B cell (primary cell): ENCODE measurements at regions not wholly inside any gene's neighbourhood (a gene's known extent, or its start where the extent isn't known, plus 50 kb on each side); places are given as distances from the start of the nearest gene placed in this dataset.

ENCODE experiments used
- ATAC-seq: fragments of 200-7000 bp; cut with Tn5 transposase; one replicate; pipeline ENCODE4 v1.10.0; 2021; ENCODE audit warnings: low read depth, mild to moderate bottlenecking, moderate number of reproducible peaks, moderate library complexity
- CTCF ChIA-PET: fragments of 350-600 bp; sonication (Branson Sonifier 250); formaldehyde crosslinking; loops from one replicate; lab custom pipeline; 2021; ENCODE audit warnings: antibody characterized with exemption, inconsistent platforms; lab: Charles Lee
- POLR2A ChIA-PET: fragments of 350-600 bp; sonication (Branson Sonifier 250); formaldehyde crosslinking; loops from one replicate; lab custom pipeline; 2021; ENCODE audit warnings: antibody characterized with exemption; lab: Charles Lee
- DNase-seq: peaks from one replicate; pipeline ENCODE4 v3.0.0; 2013
- H2AFZ ChIP-seq: 2 replicates; pipeline ENCODE4 v1.6.1; 2012; ENCODE audit warnings: mild to moderate bottlenecking, low read depth, low read length; ENCODE audit not compliant: insufficient read depth, poor library complexity, severe bottlenecking
- H3K27ac ChIP-seq, 2 donors: 1 replicate in 1 of 2; 2 replicates in 1 of 2; pipeline ENCODE4 v1.5.1; 2012 to 2013; ENCODE audit warnings: low read length in 2 of 2, mild to moderate bottlenecking in 2 of 2, moderate library complexity in 1 of 2
- H3K27me3 ChIP-seq, 4 experiments: fragments of 200-600 bp in 1 of 4; sonication (generic) in 1 of 4; replicated peaks in 1 of 4; 1 replicate in 2 of 4; 2 replicates in 2 of 4; pipeline versions ENCODE4 v1.6.1 to v1.7.0; 2013 to 2016; ENCODE audit warnings: low read length in 3 of 4, mild to moderate bottlenecking in 2 of 4, mixed read lengths in 1 of 4, moderate library complexity in 1 of 4; ENCODE audit not compliant: insufficient read depth in 4 of 4, control insufficient read depth in 3 of 4; ENCODE audit errors: control extremely low read depth in 1 of 4
- H3K36me3 ChIP-seq, 2 experiments: replicated peaks in 1 of 2; 1 replicate in 1 of 2; 2 replicates in 1 of 2; pipeline versions ENCODE4 v1.6.1 to v1.7.1; 2013; ENCODE audit warnings: low read length in 1 of 2; ENCODE audit not compliant: insufficient read depth in 2 of 2, control insufficient read depth in 1 of 2; ENCODE audit errors: control extremely low read depth in 1 of 2, extremely low read depth in 1 of 2
- H3K4me1 ChIP-seq, 2 donors: fragments of 200-600 bp in 1 of 2; sonication (generic) in 1 of 2; 1 replicate in 1 of 2; 2 replicates in 1 of 2; pipeline versions ENCODE4 v1.5.1 to v1.6.1; 2013 to 2017; ENCODE audit warnings: low read length in 2 of 2; ENCODE audit not compliant: control insufficient read depth in 2 of 2, insufficient read depth in 2 of 2
- H3K4me2 ChIP-seq: replicated peaks from 2 replicates; pipeline ENCODE3; 2012; ENCODE audit warnings: mild to moderate bottlenecking, low read depth, low read length; ENCODE audit not compliant: poor library complexity, severe bottlenecking
- H3K4me3 ChIP-seq, 5 experiments: fragments of 200-600 bp in 1 of 5; sonication (generic) in 1 of 5; 1 replicate in 3 of 5; 2 replicates in 2 of 5; pipeline versions ENCODE4 v1.5.1 to v1.7.0; 2011 to 2016; ENCODE audit warnings: low read length in 4 of 5, mild to moderate bottlenecking in 4 of 5, low read depth in 2 of 5, control low read depth in 1 of 5, moderate library complexity in 1 of 5; ENCODE audit not compliant: insufficient read depth in 1 of 5; ENCODE audit errors: control extremely low read depth in 1 of 5, extremely low read depth in 1 of 5
- H3K79me2 ChIP-seq: fragments of 200-600 bp; sonication (generic); one replicate; pipeline ENCODE4 v1.6.0; 2016; ENCODE audit warnings: low read length; ENCODE audit not compliant: control insufficient read depth, insufficient read depth
- H3K9ac ChIP-seq: fragments of 200-600 bp; sonication (generic); 2 replicates; pipeline ENCODE4 v1.6.1; 2017; ENCODE audit warnings: mild to moderate bottlenecking, low read length, moderate library complexity
- H3K9me3 ChIP-seq, 3 donors: one replicate each; pipeline versions ENCODE4 v1.6.1 to v1.7.1; 2013; ENCODE audit warnings: low read length in 2 of 3; ENCODE audit not compliant: control insufficient read depth in 2 of 3, insufficient read depth in 1 of 3; ENCODE audit errors: control extremely low read depth in 1 of 3
- H4K20me1 ChIP-seq: 2 replicates; pipeline ENCODE4 v1.6.0; 2012; ENCODE audit warnings: mild to moderate bottlenecking, low read length; ENCODE audit not compliant: insufficient read depth, control insufficient read depth, poor library complexity, severe bottlenecking
- H3K27ac Mint-ChIP-seq: one replicate; pipeline ENCODE4 v1.8.0; 2021; ENCODE audit warnings: mixed read lengths
- H3K27me3 Mint-ChIP-seq: one replicate; pipeline ENCODE4 v1.8.0; 2021; ENCODE audit warnings: mixed read lengths
- H3K4me1 Mint-ChIP-seq: one replicate; pipeline ENCODE4 v1.8.0; 2021; ENCODE audit warnings: mixed read lengths
- H3K4me3 Mint-ChIP-seq: one replicate; pipeline ENCODE4 v1.8.0; 2021; ENCODE audit warnings: mixed read lengths
- H3K9me3 Mint-ChIP-seq: one replicate; pipeline ENCODE4 v1.8.0; 2022; ENCODE audit warnings: mixed read lengths; ENCODE audit not compliant: insufficient read depth
- EZH2 ChIP-seq: IDR thresholded peaks from 2 replicates; pipeline ENCODE4 v1.6.1; 2012; ENCODE audit warnings: borderline replicate concordance, low read depth, mild to moderate bottlenecking, moderate library complexity, low read length; ENCODE audit not compliant: insufficient read depth, poor library complexity, severe bottlenecking
- WGBS: methylation state at CpG from one replicate; pipeline ENCODE4 v1.1.5; 2013; ENCODE audit warnings: missing lambda C conversion rate; ENCODE audit not compliant: insufficient coverage; 5-methylcytosine and 5-hydroxymethylcytosine counted together
- intact Hi-C: fragments of 100-400 bp; cut with micrococcal nuclease; formaldehyde crosslinking; loops from one replicate; pipeline ENCODE4 v1.10.0; 2022
- TF ChIP-seq, protein P1 (sequence below): fragments of 200-600 bp; IDR thresholded peaks from one replicate; pipeline ENCODE4 v1.8.0; 2022; ENCODE audit warnings: antibody characterized with exemption, mild to moderate bottlenecking

DNA sequence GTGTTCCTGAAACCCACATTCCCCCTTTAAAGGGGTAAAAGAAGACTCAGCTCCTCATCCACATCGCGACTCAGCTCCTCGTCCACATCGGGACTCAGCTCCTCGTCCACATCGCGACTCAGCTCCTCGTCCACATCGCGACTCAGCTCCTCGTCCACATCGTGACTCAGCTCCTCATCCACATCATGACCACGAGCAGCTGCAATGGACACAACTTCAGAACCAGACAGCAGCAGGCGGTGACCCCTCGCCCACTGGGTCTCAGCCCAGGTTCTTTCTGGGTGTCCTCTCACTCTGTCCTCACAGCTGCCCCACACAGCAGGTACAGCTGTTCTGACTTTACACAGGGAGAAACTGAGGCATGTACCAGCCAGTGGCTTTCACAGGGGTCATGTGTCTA lies 163.5 kb upstream of the SALL3 start:
- Histone ChIP-seq H3K36me3 (no peaks in the 10 kb centered on the region), H3K27me3 (no peaks in the 10 kb centered on the region), H3K79me2 (no peaks in the 10 kb centered on the region), H3K4me2 (no peak overlapping the region), H3K4me1 (no peaks in the 10 kb centered on the region), H2AFZ (no peak overlapping the region), H3K4me3 (no peak overlapping the region), H3K27ac (no peak overlapping the region), H3K9me3 (no peaks in the 10 kb centered on the region), H3K9ac (no peak overlapping the region), H4K20me1 (no peaks in the 10 kb centered on the region)
- Mint-ChIP-seq H3K27ac (no peak overlapping the region), H3K27me3 (peaks cover 4% of the 10 kb centered on the region), H3K9me3 (no peaks in the 10 kb centered on the region), H3K4me3 (no peak overlapping the region), H3K4me1 (no peaks in the 10 kb centered on the region)
- ATAC-seq (no peak), DNase-seq (no peak)
- WGBS: 94% methylated on average over 15 of the region's 15 CpGs
- no peak for TF ChIP-seq EZH2
- TF ChIP-seq, protein P1, sequence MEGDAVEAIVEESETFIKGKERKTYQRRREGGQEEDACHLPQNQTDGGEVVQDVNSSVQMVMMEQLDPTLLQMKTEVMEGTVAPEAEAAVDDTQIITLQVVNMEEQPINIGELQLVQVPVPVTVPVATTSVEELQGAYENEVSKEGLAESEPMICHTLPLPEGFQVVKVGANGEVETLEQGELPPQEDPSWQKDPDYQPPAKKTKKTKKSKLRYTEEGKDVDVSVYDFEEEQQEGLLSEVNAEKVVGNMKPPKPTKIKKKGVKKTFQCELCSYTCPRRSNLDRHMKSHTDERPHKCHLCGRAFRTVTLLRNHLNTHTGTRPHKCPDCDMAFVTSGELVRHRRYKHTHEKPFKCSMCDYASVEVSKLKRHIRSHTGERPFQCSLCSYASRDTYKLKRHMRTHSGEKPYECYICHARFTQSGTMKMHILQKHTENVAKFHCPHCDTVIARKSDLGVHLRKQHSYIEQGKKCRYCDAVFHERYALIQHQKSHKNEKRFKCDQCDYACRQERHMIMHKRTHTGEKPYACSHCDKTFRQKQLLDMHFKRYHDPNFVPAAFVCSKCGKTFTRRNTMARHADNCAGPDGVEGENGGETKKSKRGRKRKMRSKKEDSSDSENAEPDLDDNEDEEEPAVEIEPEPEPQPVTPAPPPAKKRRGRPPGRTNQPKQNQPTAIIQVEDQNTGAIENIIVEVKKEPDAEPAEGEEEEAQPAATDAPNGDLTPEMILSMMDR: no peak
- POLR2A ChIA-PET: no interaction called here
- CTCF ChIA-PET: no interaction called here
- intact Hi-C loops: no loop called here

DNA sequence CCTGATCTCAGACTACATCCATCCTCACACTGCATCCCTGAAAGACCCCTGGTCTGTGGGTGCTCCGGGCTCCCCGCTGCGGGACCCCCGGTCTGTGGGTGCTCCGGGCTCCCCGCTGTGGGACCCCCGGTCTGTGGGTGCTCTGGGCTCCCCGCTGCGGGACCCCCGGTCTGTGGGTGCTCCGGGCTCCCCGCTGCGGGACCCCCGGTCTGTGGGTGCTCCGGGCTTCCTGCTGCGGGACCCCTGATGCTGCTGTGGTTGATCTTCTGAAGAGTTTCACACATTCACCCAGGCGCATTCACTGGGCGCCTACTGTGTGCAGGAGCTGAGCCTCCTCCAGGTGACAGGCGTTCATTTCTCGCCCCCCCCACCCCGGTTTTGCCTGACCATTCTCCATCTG lies 162.7 kb upstream of the SALL3 start:
- ChIA-PET CTCF (no interaction called here), POLR2A (no interaction called here)
- H3K9me3 ChIP-seq: no peaks in the 10 kb centered on the region
- H3K4me3 ChIP-seq: no peak overlapping the region
- no peaks in the 10 kb centered on the region for H3K79me2 ChIP-seq
- no peaks in the 10 kb centered on the region for H4K20me1 ChIP-seq
- no peak overlapping the region for H3K4me3 Mint-ChIP-seq
- no peak overlapping the region for H3K4me2 ChIP-seq
- peaks cover 4% of the 10 kb centered on the region for H3K27me3 Mint-ChIP-seq
- TF ChIP-seq EZH2: no peak
- TF ChIP-seq, protein P1: no peak
- WGBS: 94% methylated on average over 13 of the region's 21 CpGs
- ATAC-seq (no peak), DNase-seq (no peak)
- H3K27me3 ChIP-seq: no peaks in the 10 kb centered on the region
- no peak overlapping the region for H2AFZ ChIP-seq
- intact Hi-C loops: no loop called here
- no peaks in the 10 kb centered on the region for H3K9me3 Mint-ChIP-seq
- no peak overlapping the region for H3K27ac Mint-ChIP-seq
- no peaks in the 10 kb centered on the region for H3K4me1 ChIP-seq
- no peaks in the 10 kb centered on the region for H3K36me3 ChIP-seq
- H3K27ac ChIP-seq: no peak overlapping the region
- no peak overlapping the region for H3K9ac ChIP-seq
- H3K4me1 Mint-ChIP-seq: no peaks in the 10 kb centered on the region
